ENCODE measurements at regions not wholly inside any gene's neighbourhood (a gene's known extent, or its start where the extent isn't known, plus 50 kb on each side); places are given as distances from the start of the nearest gene placed in this dataset.

DNA sequence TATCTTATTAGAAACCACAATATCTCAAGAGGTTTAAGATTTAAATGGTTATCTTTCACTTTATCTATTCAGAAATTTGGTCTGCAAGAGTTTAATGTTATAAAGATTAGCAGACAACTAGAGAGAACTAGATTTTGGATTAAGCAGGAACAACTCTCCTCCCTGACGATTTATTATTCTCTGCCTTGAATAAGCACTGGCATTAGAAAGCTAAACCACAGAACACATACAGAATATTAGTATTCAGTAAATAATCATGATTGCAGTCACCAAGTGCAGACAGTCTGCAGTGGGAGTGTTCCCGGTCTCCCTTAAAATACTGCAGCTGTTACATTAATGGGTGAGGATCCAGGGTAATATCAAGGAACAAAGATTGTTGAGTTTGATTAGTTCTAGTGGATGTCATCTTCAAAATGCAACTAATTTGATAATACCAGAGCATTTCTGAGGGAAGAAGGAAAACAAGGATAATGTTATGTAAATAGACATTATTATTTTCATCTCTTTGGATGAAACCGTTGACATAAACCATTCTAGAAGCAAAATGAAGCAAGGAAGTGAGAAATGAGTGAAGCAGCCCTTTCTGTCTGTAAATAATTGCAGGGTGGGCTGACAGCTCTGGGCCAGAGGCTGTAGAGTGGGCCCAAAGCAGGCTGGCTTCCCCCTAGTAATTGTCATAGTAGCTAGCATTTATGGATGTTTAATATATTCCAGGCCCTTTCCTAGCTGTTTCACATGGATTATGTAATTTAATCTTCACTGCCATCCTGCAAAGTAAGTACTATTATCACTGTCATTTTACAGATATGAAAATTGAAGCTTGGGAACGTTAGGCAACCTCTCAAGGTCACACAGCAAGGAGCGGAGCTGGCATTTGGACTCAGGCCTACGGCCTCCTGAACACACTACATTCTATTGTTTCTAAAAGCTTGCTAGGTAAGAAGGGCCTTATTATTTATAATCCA is 79.4 kb downstream of the DYRK2 start:
- TF ChIP-seq POLR2A (IDR thresholded peaks at IDR 0.05; ENCODE audit: extremely low read depth, insufficient read length) (no peak), MYC (IDR thresholded peaks at IDR 0.05; ENCODE audit: low read depth, low read length) (no peak)
- TF ChIP-seq, protein P1, sequence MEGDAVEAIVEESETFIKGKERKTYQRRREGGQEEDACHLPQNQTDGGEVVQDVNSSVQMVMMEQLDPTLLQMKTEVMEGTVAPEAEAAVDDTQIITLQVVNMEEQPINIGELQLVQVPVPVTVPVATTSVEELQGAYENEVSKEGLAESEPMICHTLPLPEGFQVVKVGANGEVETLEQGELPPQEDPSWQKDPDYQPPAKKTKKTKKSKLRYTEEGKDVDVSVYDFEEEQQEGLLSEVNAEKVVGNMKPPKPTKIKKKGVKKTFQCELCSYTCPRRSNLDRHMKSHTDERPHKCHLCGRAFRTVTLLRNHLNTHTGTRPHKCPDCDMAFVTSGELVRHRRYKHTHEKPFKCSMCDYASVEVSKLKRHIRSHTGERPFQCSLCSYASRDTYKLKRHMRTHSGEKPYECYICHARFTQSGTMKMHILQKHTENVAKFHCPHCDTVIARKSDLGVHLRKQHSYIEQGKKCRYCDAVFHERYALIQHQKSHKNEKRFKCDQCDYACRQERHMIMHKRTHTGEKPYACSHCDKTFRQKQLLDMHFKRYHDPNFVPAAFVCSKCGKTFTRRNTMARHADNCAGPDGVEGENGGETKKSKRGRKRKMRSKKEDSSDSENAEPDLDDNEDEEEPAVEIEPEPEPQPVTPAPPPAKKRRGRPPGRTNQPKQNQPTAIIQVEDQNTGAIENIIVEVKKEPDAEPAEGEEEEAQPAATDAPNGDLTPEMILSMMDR (IDR thresholded peaks at IDR 0.05; ENCODE audit: low read depth, low read length): no peak
- TF ChIP-seq, protein P2, sequence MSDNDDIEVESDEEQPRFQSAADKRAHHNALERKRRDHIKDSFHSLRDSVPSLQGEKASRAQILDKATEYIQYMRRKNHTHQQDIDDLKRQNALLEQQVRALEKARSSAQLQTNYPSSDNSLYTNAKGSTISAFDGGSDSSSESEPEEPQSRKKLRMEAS (IDR thresholded peaks at IDR 0.05; ENCODE audit: low read depth, low read length): no peak
- DNase-seq (ENCODE audit: low read depth): no peak
- H3K4me3 ChIP-seq (ENCODE audit: low read depth, low read length): no peak overlapping the region

DNA sequence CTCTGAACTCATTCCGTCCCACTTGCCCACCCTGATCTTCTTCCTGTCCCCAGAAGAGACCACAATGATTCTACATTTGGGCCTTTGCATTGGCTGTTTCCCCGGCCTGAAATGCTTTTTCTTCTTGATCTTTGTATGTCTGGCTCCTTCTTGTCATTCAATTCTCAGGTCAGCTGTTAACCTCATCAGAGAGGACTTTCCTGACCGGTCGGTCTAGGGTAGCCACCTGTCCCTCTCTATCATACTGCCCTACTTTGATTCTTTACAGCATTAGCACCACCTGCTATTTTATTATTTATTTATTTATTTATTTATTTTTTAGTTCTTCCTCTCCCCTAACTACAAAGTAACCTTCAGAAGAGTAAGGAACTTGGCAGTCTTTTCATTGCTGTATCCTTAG is 84.3 kb downstream of the DYRK2 start:
- DNase-seq (ENCODE audit: low read depth): no peak
- no peak overlapping the region for H3K4me3 ChIP-seq (ENCODE audit: low read depth, low read length)
- TF ChIP-seq, protein P2 (IDR thresholded peaks at IDR 0.05; ENCODE audit: low read depth, low read length): no peak
- TF ChIP-seq, protein P1 (IDR thresholded peaks at IDR 0.05; ENCODE audit: low read depth, low read length): no peak
- no peak for TF ChIP-seq POLR2A (IDR thresholded peaks at IDR 0.05; ENCODE audit: extremely low read depth, insufficient read length)
- no peak for TF ChIP-seq MYC (IDR thresholded peaks at IDR 0.05; ENCODE audit: low read depth, low read length)

DNA sequence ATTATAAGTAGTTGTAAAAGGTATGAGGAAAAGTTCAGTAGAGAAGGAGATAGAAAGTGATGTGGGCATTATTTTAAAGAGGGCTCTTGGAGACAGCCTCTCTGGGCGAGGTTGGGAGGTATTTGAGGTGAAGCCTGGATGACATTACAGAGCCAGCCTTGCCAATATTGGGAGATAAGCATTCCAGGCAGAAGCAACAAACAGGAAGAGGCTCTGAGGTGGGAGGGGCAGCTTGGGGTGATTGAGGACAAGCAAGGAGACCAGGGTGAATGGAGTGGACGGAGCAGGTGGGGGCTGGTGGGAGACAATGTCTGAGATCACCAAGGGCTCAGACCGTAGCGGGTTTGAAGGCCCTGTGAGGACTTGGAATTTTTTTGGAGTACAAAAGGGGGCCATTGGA is 87.3 kb downstream of the DYRK2 start:
- no peak for DNase-seq (ENCODE audit: low read depth)
- H3K4me3 ChIP-seq (ENCODE audit: low read depth, low read length): no peak overlapping the region
- TF ChIP-seq POLR2A (IDR thresholded peaks at IDR 0.05; ENCODE audit: extremely low read depth, insufficient read length) (no peak), MYC (IDR thresholded peaks at IDR 0.05; ENCODE audit: low read depth, low read length) (no peak)
- TF ChIP-seq, protein P2 (IDR thresholded peaks at IDR 0.05; ENCODE audit: low read depth, low read length): no peak
- TF ChIP-seq, protein P1 (IDR thresholded peaks at IDR 0.05; ENCODE audit: low read depth, low read length): no peak

DNA sequence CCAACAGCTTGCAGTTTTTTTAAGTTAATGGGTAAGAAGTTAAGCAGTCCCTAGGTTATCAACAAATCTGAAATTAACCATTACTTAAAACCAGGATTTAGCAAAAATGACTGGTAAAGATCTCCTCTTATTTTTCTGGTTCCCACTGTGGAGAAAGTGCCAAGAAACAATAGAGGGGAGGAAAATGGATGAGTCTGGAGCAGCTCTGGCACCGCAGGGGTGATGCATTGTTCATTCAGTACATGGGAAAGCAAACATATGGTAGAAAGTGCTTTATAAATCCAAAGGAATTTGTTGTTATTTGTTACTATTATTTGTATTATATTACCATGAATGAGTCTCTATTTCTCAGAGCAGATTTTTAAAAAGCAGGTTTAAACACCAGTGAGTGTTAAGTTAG is 92.2 kb downstream of the DYRK2 start:
- no peak overlapping the region for H3K4me3 ChIP-seq (ENCODE audit: low read depth, low read length)
- DNase-seq (ENCODE audit: low read depth): no peak
- TF ChIP-seq, protein P2 (IDR thresholded peaks at IDR 0.05; ENCODE audit: low read depth, low read length): no peak
- TF ChIP-seq MYC (IDR thresholded peaks at IDR 0.05; ENCODE audit: low read depth, low read length) (no peak), POLR2A (IDR thresholded peaks at IDR 0.05; ENCODE audit: extremely low read depth, insufficient read length) (no peak)
- TF ChIP-seq, protein P1 (IDR thresholded peaks at IDR 0.05; ENCODE audit: low read depth, low read length): no peak

DNA sequence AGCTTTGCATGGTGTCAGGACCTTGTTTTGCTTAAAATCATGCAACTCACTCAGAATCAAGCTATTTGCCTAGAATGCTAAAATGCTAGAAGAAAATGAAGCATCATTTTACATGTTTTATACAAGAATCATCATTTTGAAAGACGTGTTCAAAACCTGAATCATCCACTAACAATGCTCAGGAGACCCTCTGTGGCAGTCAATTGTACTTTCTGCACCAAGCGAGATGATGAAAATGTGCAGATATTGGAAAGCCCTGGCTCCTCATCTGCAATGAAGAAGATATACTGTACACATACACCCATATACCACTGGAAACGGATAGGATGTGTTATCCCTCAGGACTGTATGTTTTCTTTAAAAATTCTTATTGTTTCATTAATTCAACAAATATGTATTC is 92.7 kb downstream of the DYRK2 start:
- DNase-seq (ENCODE audit: low read depth): no peak
- TF ChIP-seq, protein P1 (IDR thresholded peaks at IDR 0.05; ENCODE audit: low read depth, low read length): no peak
- no peak for TF ChIP-seq POLR2A (IDR thresholded peaks at IDR 0.05; ENCODE audit: extremely low read depth, insufficient read length)
- TF ChIP-seq MYC (IDR thresholded peaks at IDR 0.05; ENCODE audit: low read depth, low read length): no peak
- TF ChIP-seq, protein P2 (IDR thresholded peaks at IDR 0.05; ENCODE audit: low read depth, low read length): no peak
- H3K4me3 ChIP-seq (ENCODE audit: low read depth, low read length): no peak overlapping the region

All from NB4 (cell line).